D721Med (cell line): ENCODE measurements at regions not wholly inside any gene's neighbourhood (a gene's known extent, or its start where the extent isn't known, plus 50 kb on each side); places are given as distances from the start of the nearest gene placed in this dataset.
A peak's percentile ranks its signal among the peaks of the same experiment; 100 is the strongest.

Source experiments
- DNase-seq: peaks from one replicate; pipeline ENCODE4 v3.0.0; 2011; ENCODE audit warnings: low spot score; ENCODE audit not compliant: insufficient read length
- FAIRE-seq: peaks from 2 replicates; lab custom pipeline; 2011; peaks lifted over from hg19 to GRCh38; lab: Jason Lieb, UNC
- TF ChIP-seq, protein P1 (sequence below): IDR thresholded peaks from 2 replicates; pipeline ENCODE4 v1.5.1; 2012; ENCODE audit warnings: mild to moderate bottlenecking, control low read depth; ENCODE audit not compliant: insufficient read depth; ENCODE audit errors: missing control alignments

GRCh38 chr4:81913427-81913879 is 441.7 kb upstream of the RASGEF1B start:
- FAIRE-seq (no peak), DNase-seq (no peak)
- TF ChIP-seq, protein P1, sequence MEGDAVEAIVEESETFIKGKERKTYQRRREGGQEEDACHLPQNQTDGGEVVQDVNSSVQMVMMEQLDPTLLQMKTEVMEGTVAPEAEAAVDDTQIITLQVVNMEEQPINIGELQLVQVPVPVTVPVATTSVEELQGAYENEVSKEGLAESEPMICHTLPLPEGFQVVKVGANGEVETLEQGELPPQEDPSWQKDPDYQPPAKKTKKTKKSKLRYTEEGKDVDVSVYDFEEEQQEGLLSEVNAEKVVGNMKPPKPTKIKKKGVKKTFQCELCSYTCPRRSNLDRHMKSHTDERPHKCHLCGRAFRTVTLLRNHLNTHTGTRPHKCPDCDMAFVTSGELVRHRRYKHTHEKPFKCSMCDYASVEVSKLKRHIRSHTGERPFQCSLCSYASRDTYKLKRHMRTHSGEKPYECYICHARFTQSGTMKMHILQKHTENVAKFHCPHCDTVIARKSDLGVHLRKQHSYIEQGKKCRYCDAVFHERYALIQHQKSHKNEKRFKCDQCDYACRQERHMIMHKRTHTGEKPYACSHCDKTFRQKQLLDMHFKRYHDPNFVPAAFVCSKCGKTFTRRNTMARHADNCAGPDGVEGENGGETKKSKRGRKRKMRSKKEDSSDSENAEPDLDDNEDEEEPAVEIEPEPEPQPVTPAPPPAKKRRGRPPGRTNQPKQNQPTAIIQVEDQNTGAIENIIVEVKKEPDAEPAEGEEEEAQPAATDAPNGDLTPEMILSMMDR = peak; percentile 65

DNA sequence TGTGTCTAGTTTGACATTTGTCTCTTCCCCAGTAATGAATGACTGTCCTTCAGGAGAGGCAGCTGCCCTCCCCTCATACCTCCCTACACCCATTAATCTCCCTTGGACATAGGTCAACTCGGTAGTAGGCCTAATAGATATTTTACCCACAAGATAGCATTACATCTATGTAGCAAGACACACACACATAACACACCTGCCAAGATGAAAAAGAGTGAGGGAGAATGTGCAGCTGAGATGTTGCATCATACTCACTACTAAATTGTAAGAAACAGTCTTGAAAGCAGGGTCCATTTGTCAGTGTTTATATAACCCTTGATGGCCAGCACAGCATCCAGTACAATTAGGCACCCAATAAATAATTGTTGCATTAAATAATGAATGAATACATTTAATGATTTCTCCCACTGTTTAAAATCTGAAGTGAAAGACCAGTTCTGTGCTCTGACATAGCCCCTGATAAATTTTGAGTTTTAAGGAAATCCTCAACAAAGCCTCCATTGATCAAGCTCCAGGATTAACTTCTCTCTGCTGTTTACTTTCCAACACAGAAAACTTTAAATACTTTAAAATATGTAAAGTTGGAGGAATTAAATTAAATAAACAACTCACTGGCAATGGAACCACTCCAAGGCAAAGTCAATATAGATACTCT is 440.8 kb upstream of the RASGEF1B start:
- TF ChIP-seq, protein P1 = no peak
- FAIRE-seq (no peak), DNase-seq (no peak)

DNA sequence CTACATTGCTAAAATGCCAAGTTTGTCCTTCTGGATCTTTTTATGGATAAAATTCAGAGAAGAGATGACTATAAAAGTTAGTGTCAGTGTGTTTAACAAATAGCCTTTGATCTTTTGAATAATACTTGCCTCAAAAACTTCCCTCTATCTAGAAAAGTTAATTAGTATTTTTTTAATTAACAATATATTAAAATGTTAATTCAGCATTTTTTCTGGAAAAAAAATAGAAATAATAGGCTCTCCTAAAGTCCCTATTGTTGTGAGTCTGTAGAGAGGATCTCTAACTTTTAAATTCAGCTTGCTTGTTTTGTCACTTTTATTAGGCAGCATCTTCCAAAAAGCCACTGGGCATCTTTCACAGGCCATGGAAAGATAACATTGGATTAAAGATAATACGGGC is 435.2 kb upstream of the RASGEF1B start:
- TF ChIP-seq, protein P1 = no peak
- FAIRE-seq (no peak), DNase-seq (no peak)

- DNase-seq = no peak
- FAIRE-seq = no peak
- TF ChIP-seq, protein P1 = no peak
These were observed 434.3 kb upstream of the RASGEF1B start for GRCh38 chr4:81905971-81906370.

GRCh38 chr4:81904121-81904520 is 432.4 kb upstream of the RASGEF1B start:
- DNase-seq (no peak), FAIRE-seq (no peak)
- TF ChIP-seq, protein P1 = no peak

DNA sequence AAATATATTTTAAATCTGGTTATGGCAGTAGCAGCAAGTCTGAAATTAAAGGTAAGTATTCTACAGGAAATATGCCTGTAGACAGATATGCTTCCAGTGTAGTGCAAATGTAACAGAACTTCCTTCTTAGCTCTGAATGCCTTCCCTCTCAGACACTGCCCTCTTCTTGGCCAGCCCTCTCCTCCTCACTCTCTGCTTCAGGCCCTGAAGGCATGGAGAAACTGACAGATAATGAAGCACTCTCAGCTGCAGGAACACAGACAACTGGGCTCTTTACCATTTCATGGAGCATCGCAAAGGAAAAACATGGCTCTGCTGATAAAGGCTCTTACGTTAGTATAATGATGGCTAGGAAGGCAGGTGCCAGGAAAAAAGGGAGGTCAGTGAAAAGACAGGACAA is 431.5 kb upstream of the RASGEF1B start:
- TF ChIP-seq, protein P1 = no peak
- no peak for DNase-seq
- FAIRE-seq = no peak

DNA sequence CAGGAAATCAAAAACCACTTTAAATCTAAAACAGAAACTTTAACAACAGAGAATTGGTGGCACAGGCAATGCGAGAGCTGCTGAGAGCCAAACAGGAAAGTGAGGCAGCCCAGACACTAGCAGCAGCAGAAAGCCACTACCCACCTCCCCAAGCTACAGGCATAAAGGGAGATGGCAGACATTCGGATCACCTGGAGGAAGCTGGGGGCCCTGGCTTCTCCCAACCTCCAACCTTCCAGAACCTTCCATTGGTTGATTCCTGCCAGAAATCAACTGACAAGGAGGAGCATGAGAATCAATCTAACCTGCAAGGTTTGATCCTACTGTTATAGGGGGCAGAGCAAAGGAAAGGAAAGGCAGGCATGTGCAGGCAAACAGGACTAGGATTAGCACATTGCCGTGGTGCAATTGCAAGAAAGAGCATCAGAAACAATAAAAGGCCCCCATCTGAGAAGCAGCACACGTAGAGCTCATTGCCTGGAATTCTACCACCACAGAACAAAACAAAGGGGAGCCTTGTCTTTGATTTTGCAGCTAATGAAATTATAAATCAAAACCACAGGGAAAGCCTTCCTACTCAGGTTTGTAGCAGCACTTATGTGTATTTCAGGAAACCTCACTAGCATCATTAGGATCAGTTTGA is 427.3 kb upstream of the RASGEF1B start:
- FAIRE-seq = no peak
- no peak for DNase-seq
- TF ChIP-seq, protein P1 = no peak
